ENCODE measurements at regions not wholly inside any gene's neighbourhood (a gene's known extent, or its start where the extent isn't known, plus 50 kb on each side); places are given as distances from the start of the nearest gene placed in this dataset.
"Not testable (repeated sequence)": the region's sequence is repeated elsewhere in the genome, so short reads cannot be mapped to it uniquely, and the experiment has no call there.

DNA sequence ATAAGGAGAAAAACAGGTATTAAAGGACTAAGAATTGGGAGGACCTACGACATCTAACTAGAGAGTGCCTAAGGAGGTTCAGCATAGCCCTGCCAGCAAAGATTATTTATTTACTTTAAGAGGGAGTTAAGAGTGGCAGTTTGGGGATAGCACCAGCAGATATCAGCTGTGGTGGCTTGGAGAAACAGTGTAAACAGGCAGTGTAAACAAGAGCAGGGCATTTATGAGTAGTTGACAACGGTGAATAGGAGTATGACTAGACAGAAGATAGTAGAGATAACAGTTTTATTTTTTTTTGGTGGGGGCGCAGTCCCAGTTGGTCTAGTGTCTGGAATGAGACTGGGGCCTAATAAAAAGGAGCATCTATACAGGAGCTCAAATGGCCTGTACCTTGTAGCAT, 115.2 kb downstream of the PCDH10 start:
- H3K27ac ChIP-seq (ENCODE audit: low read length); H3K4me3 ChIP-seq (ENCODE audit: low read length); H3K79me2 ChIP-seq (replicated peaks; ENCODE audit: insufficient read depth, low read length); H3K9ac ChIP-seq (ENCODE audit: low read length); H3K9me3 ChIP-seq (ENCODE audit: low read length); H3K27me3 ChIP-seq (ENCODE audit: insufficient read depth, low read depth, low read length); H3K9me2 ChIP-seq (ENCODE audit: insufficient read depth, low read length); H3F3A ChIP-seq (ENCODE audit: insufficient read depth, low read length, poor library complexity, severe bottlenecking); H2AFZ ChIP-seq (ENCODE audit: low read depth, low read length); H3K4me2 ChIP-seq (ENCODE audit: low read length); H4K20me1 ChIP-seq (ENCODE audit: insufficient read depth); H3K36me3 ChIP-seq (ENCODE audit: insufficient read depth, low read length): not testable (repeated sequence)

DNA sequence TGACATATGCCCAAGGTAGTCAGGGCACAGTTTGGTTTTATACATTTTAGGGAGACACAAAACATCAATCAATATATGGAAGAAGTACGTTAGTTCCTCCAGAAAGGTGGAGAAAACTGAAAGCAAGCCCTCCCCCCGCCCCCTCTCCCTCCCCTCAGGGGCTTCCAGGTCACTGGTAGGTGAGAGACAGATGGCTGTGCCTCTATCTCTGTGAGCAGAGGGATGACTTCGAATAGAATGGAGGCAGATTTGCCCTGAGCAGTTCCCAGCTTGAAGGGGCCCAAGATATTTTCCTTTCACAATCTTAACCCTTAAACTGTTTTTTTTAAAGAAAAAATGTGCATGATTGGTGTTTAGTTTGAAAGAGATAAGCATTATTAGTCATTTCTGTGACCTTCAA, 114.0 kb downstream of the PCDH10 start:
- no peaks in the 10 kb centered on the region for H4K20me1 ChIP-seq (ENCODE audit: insufficient read depth)

DNA sequence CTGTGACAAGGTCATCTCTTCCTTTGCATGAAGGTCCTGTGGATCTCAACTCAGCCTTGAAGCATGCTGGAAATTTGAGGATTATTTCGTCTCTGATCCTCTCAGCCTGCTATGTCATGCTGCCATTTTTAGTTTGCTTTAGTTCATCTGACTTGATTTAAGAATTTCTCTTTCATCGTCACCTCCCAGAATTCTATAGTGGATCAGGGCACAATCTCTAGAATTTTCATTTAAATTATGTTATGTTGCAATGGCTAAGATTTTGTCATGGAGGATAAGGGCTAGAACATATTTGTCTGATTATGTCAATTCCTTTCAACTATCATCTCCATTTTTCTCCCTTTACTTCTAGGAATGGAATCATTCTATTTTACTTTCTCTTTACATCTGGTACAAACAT, 98.8 kb downstream of the PCDH10 start:
- Histone ChIP-seq H3K4me3 (ENCODE audit: low read length) (no peak overlapping the region), H3K27ac (ENCODE audit: low read length) (no peak overlapping the region), H3F3A (ENCODE audit: insufficient read depth, low read length, poor library complexity, severe bottlenecking) (no peaks in the 10 kb centered on the region), H3K9ac (ENCODE audit: low read length) (no peak overlapping the region), H3K36me3 (ENCODE audit: insufficient read depth, low read length) (no peaks in the 10 kb centered on the region), H3K27me3 (ENCODE audit: insufficient read depth, low read depth, low read length) (no peaks in the 10 kb centered on the region), H3K4me2 (ENCODE audit: low read length) (no peak overlapping the region), H4K20me1 (ENCODE audit: insufficient read depth) (no peaks in the 10 kb centered on the region), H2AFZ (ENCODE audit: low read depth, low read length) (no peak overlapping the region), H3K9me2 (ENCODE audit: insufficient read depth, low read length) (no peaks in the 10 kb centered on the region), H3K79me2 (replicated peaks; ENCODE audit: insufficient read depth, low read length) (no peaks in the 10 kb centered on the region), H3K9me3 (ENCODE audit: low read length) (no peaks in the 10 kb centered on the region)
- TF ChIP-seq TAF1 (IDR thresholded peaks at IDR 0.05; ENCODE audit: low read depth): no peak
- no peak for TF ChIP-seq RAD21 (conservative IDR thresholded peaks at IDR 0.05)
- no peak for TF ChIP-seq MXI1 (conservative IDR thresholded peaks at IDR 0.05; ENCODE audit: poor library complexity, severe bottlenecking)

More for the DNA sequence above, 114.0 kb downstream of the PCDH10 start:
- Histone ChIP-seq H3K9ac (ENCODE audit: low read length) (no peak overlapping the region), H3K36me3 (ENCODE audit: insufficient read depth, low read length) (no peaks in the 10 kb centered on the region), H3K79me2 (replicated peaks; ENCODE audit: insufficient read depth, low read length) (no peaks in the 10 kb centered on the region), H3K27ac (ENCODE audit: low read length) (no peak overlapping the region), H3K4me3 (ENCODE audit: low read length) (no peak overlapping the region), H3K9me2 (ENCODE audit: insufficient read depth, low read length) (no peaks in the 10 kb centered on the region), H3K9me3 (ENCODE audit: low read length) (no peaks in the 10 kb centered on the region), H3F3A (ENCODE audit: insufficient read depth, low read length, poor library complexity, severe bottlenecking) (no peaks in the 10 kb centered on the region), H3K4me2 (ENCODE audit: low read length) (no peak overlapping the region), H2AFZ (ENCODE audit: low read depth, low read length) (no peak overlapping the region), H3K27me3 (ENCODE audit: insufficient read depth, low read depth, low read length) (no peaks in the 10 kb centered on the region)
- TF ChIP-seq MXI1 (conservative IDR thresholded peaks at IDR 0.05; ENCODE audit: poor library complexity, severe bottlenecking) (no peak), TAF1 (IDR thresholded peaks at IDR 0.05; ENCODE audit: low read depth) (no peak), RAD21 (conservative IDR thresholded peaks at IDR 0.05) (no peak), SMC3 (conservative IDR thresholded peaks at IDR 0.05; ENCODE audit: poor library complexity) (no peak), POLR2AphosphoS5 (IDR thresholded peaks at IDR 0.05) (no peak), EZH2 (IDR thresholded peaks at IDR 0.05; ENCODE audit: borderline replicate concordance, insufficient read depth, low read length, poor library complexity, severe bottlenecking) (no peak)
- TF ChIP-seq, protein P1, sequence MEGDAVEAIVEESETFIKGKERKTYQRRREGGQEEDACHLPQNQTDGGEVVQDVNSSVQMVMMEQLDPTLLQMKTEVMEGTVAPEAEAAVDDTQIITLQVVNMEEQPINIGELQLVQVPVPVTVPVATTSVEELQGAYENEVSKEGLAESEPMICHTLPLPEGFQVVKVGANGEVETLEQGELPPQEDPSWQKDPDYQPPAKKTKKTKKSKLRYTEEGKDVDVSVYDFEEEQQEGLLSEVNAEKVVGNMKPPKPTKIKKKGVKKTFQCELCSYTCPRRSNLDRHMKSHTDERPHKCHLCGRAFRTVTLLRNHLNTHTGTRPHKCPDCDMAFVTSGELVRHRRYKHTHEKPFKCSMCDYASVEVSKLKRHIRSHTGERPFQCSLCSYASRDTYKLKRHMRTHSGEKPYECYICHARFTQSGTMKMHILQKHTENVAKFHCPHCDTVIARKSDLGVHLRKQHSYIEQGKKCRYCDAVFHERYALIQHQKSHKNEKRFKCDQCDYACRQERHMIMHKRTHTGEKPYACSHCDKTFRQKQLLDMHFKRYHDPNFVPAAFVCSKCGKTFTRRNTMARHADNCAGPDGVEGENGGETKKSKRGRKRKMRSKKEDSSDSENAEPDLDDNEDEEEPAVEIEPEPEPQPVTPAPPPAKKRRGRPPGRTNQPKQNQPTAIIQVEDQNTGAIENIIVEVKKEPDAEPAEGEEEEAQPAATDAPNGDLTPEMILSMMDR (IDR thresholded peaks at IDR 0.05; ENCODE audit: poor library complexity, severe bottlenecking): no peak
- TF ChIP-seq, protein P2, sequence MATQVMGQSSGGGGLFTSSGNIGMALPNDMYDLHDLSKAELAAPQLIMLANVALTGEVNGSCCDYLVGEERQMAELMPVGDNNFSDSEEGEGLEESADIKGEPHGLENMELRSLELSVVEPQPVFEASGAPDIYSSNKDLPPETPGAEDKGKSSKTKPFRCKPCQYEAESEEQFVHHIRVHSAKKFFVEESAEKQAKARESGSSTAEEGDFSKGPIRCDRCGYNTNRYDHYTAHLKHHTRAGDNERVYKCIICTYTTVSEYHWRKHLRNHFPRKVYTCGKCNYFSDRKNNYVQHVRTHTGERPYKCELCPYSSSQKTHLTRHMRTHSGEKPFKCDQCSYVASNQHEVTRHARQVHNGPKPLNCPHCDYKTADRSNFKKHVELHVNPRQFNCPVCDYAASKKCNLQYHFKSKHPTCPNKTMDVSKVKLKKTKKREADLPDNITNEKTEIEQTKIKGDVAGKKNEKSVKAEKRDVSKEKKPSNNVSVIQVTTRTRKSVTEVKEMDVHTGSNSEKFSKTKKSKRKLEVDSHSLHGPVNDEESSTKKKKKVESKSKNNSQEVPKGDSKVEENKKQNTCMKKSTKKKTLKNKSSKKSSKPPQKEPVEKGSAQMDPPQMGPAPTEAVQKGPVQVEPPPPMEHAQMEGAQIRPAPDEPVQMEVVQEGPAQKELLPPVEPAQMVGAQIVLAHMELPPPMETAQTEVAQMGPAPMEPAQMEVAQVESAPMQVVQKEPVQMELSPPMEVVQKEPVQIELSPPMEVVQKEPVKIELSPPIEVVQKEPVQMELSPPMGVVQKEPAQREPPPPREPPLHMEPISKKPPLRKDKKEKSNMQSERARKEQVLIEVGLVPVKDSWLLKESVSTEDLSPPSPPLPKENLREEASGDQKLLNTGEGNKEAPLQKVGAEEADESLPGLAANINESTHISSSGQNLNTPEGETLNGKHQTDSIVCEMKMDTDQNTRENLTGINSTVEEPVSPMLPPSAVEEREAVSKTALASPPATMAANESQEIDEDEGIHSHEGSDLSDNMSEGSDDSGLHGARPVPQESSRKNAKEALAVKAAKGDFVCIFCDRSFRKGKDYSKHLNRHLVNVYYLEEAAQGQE (IDR thresholded peaks at IDR 0.05; ENCODE audit: borderline replicate concordance): no peak

Measured in neural cell (in vitro differentiated cells).